NCI-H1105 treated with DMSO at 0.1 percent for 48 hours (cell line): ENCODE measurements at regions not wholly inside any gene's neighbourhood (a gene's known extent, or its start where the extent isn't known, plus 50 kb on each side); places are given as distances from the start of the nearest gene placed in this dataset.
"Not testable (repeated sequence)": the region's sequence is repeated elsewhere in the genome, so short reads cannot be mapped to it uniquely, and the experiment has no call there.

ENCODE experiments used
- DNase-seq: peaks from one replicate; lab custom pipeline; 2025; lab: John Stamatoyannopoulos, UW

DNA sequence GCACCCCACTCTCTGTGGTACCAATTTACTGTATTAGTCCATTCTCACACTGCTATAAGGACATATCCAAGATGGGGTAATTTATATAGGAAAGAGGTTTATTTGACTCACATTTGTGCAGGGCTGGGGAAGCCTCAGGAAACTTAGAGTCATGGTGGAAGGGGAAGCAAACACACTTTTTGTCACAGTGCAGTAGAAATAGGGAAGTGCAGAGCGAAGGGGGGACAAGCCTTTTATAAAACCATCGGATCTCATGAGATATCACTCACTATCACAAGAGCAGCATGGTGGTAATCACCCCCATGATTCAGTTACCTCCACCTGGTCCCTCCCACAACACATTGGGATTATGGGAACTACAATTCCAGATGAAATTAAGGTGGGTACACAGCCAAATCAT, 766.9 kb upstream of the PCDH10 start:
- no peak for DNase-seq

- no peak for DNase-seq
Observed at GRCh38 chr4:132383571-132384199, 765.4 kb upstream of the PCDH10 start.

DNA sequence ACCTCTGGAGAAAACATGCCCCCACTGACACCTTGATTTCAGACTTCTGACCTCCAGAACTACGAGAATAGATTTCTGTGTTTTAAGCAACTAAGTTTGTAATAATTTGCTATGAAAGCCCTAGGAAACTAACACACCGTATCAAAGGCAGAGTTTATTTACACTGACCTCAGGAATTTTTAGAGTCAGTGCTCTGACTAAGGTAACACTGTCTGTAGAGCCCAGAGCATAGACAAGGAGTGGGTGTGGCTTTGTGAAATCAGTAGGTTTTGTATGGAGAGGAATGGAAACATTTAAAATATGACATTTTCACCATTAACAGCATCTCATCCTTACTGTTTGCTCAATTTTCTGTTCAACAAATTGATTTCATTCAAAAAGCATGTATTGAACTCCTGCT, 764.4 kb upstream of the PCDH10 start:
- DNase-seq, result no peak

- no peak for DNase-seq
Observed at GRCh38 chr4:132386130-132386529, 763.0 kb upstream of the PCDH10 start.

DNA sequence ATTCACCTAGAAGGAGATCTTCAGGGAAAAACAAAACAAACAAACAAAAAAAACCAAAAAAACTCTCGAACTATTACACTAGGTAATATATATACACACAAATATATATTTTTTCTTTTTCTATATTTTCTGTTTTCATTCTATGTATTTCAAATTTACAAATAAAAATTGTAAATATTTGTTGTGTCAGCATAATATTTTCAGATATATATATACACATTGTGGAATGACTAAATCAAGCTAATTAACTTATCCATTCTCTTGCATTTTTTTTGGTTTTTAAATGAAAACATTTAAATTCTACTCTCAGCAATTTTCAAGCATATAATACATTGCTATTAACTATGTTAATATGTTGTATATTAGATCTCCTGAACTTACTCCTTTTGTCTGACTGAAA, 762.0 kb upstream of the PCDH10 start:
- DNase-seq, result no peak

GRCh38 chr4:132395561-132395960, 753.5 kb upstream of the PCDH10 start:
- no peak for DNase-seq

GRCh38 chr4:132396636-132397035, 752.5 kb upstream of the PCDH10 start:
- no peak for DNase-seq

DNA sequence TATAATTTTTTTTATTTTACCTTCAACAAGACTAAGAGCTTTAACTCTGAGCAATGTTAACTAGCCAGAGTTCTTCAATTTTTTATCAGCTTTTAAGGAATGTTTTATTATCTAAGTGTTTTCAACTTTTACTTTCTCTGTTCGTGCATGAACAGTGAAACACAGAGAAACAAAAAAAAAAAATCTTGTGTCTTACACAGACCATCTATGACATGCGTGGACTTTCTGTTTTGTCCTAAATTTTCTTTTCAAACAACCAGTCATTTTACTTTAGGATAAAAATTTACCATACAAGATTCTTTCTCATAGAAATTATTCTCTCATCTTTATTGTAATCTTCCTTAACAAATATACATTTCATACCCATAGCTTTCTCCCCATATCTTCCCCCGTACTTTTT, 731.9 kb upstream of the PCDH10 start:
- no peak for DNase-seq

DNA sequence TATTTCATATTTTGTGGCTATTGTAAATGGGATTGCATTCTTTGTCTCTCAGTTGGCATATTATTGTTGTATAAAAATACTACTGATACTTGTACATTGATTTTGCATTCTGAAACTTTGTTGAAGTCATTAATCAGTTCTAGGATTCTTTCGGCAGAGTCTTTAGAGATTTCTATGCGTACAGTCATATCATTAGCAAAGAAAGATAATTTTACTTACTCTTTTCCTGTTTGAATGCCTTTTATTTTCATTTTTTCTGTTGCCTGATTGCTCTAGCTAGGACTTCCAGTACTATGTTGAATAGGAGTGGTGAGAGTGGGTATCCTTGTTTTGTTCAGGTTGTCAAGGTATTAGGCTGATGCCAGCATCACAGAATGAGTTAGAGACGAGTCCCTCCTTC, 722.0 kb upstream of the PCDH10 start:
- no peak for DNase-seq

DNA sequence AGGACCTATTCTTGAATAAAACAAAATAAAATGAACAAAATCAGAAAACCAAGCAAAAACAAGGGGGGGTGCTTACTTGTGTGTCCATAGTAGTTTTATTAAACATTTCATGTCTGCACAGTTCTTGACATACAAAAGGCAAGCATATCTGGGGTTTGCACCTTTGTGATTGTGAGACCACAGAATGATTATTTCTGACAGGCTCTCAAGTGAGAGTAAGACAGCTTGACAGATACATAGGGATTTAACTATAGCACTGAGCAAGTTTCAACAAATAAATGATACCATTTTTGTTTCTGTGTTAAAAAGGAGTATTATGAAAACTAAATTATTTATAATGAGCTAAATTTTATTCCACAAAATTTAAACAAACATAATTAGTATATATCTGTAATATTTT, 712.0 kb upstream of the PCDH10 start:
- no peak for DNase-seq

DNA sequence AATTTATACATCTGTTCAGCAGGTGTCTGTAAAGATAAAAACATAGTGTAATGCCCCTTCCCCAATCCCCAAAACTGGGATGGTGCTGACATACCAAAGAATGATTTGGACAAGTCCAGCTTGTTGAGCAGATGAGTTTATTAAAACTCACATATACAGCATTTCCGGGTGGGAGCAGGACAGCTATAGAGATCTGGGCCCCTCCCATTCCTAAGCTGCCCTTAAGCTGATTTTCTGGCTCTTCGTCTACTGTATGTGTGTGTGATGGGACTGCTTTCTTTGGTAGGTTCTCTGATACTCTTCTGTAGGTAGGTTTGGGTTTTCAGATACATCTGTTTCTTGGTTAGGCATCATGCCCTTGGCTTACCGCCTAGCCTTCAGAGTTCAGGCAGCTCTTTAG, 703.7 kb upstream of the PCDH10 start:
- DNase-seq, result no peak

DNA sequence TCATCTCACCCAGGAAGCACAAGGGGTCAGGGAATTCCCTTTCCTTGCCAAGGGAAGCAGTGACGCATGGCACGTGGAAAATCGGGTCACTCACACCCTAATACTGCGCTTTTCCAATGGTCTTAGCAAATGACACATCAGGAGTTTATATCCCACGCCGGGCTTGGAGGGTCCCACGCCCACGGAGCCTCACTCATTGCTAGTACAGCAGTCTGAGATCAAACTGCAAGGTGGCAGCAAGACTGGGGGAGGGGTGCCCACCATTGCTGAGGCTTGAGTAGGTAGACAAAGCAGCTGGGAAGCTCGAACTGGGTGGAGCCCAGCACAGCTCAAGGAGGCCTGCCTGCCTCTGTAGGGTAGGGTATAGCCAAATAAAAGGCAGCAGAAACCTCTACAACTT, 691.1 kb upstream of the PCDH10 start:
- DNase-seq, result not testable (repeated sequence)

- no peak for DNase-seq
Observed at GRCh38 chr4:132479543-132479942, 669.6 kb upstream of the PCDH10 start.

DNA sequence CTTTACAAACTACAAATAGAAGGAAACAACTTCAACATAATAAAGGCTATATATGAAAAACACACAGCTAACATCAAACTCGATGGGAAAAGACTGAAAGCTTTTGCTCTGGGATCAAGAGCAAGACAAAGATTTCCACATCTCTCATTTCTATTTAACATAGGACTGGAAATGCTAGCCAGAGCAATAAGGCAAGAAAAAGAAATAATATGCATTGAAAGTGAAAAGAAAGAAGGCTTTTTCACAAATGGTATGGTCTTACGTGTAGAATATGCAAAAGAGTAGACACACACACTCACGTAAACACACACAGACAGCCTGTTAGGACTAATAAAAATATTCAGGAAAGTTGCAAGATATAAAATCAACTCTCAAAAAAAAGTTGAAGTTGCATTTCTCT, 660.5 kb upstream of the PCDH10 start:
- DNase-seq, result no peak

- DNase-seq, result no peak
Observed at GRCh38 chr4:132493476-132493875, 655.6 kb upstream of the PCDH10 start.

GRCh38 chr4:132495267-132495812, 653.8 kb upstream of the PCDH10 start:
- not testable (repeated sequence) for DNase-seq

DNA sequence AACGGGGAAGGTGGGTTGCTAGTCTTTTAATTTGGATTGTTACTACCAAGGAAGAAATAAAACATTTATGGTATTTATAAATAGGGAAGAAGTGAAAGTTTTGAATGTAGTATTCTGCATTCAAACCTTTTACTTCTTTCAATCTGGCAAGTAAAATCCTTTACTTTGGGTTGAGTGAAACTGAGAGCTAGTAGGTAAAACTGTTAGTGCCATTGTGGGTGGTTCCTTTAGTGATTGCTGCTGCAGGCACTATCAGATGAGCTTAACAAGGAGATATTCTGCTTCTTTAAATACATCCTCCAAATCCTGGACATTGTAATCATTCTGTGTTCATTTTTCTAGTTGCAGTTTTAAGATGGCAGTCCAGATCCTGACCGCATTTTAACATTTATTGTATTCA, 650.9 kb upstream of the PCDH10 start:
- DNase-seq, result no peak

GRCh38 chr4:132502096-132502552, 647.0 kb upstream of the PCDH10 start:
- DNase-seq, result no peak

GRCh38 chr4:132504438-132504837, 644.7 kb upstream of the PCDH10 start:
- DNase-seq, result no peak

DNA sequence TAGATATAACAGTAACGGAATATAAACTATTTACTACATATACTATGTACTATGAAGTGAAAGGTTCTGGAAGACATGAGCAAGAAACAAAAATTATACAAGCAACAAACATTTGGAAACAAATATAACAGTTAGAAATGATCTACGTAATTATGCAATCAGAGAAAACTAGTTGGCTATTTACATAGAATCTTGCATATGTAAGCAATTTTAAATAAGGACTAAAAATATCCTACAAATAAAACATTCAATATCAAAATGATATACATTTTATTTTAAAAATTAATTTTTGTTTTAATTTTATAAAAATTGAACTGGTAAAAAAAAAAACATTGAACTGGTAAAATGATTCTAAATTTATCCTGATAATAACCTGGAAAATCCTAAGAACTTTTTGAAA, 642.5 kb upstream of the PCDH10 start:
- no peak for DNase-seq

GRCh38 chr4:132513491-132513890, 635.6 kb upstream of the PCDH10 start:
- DNase-seq, result no peak

GRCh38 chr4:132526652-132527051, 622.4 kb upstream of the PCDH10 start:
- DNase-seq, result no peak

- no peak for DNase-seq
Observed at GRCh38 chr4:132527817-132528216, 621.3 kb upstream of the PCDH10 start.

GRCh38 chr4:132530861-132531260, 618.2 kb upstream of the PCDH10 start:
- peak; percentile 22 for DNase-seq
